Nephron progenitor cell (in vitro differentiated cells): ENCODE measurements at regions not wholly inside any gene's neighbourhood (a gene's known extent, or its start where the extent isn't known, plus 50 kb on each side); places are given as distances from the start of the nearest gene placed in this dataset.
"Not testable (repeated sequence)": the region's sequence is repeated elsewhere in the genome, so short reads cannot be mapped to it uniquely, and the experiment has no call there.

Experiments
- DNase-seq: peaks from one replicate; pipeline ENCODE4 v3.0.0; 2021
- H3K27ac Mint-ChIP-seq: 2 replicates; pipeline ENCODE4 v1.8.0; 2021; ENCODE audit warnings: mild to moderate bottlenecking, moderate library complexity, mixed read lengths
- H3K27me3 Mint-ChIP-seq: 2 replicates; pipeline ENCODE4 v1.8.0; 2021; ENCODE audit warnings: mild to moderate bottlenecking, low read depth, mixed read lengths; ENCODE audit not compliant: poor library complexity
- H3K36me3 Mint-ChIP-seq: 2 replicates; pipeline ENCODE4 v1.8.0; 2021; ENCODE audit warnings: low read depth, mixed read lengths
- H3K4me1 Mint-ChIP-seq: 2 replicates; pipeline ENCODE4 v1.8.0; 2021; ENCODE audit warnings: mixed read lengths
- H3K4me3 Mint-ChIP-seq: 2 replicates; pipeline ENCODE4 v1.8.0; 2021; ENCODE audit warnings: mild to moderate bottlenecking, moderate library complexity, mixed read lengths
- H3K9me3 Mint-ChIP-seq: 2 replicates; pipeline ENCODE4 v1.8.0; 2021; ENCODE audit warnings: mild to moderate bottlenecking, moderate library complexity, mixed read lengths
- TF ChIP-seq, protein P1 (sequence below): fragments of 200-600 bp; sonication (generic); IDR thresholded peaks from 2 replicates; pipeline ENCODE4 v1.5.0; 2021; ENCODE audit warnings: antibody characterized with exemption

DNA sequence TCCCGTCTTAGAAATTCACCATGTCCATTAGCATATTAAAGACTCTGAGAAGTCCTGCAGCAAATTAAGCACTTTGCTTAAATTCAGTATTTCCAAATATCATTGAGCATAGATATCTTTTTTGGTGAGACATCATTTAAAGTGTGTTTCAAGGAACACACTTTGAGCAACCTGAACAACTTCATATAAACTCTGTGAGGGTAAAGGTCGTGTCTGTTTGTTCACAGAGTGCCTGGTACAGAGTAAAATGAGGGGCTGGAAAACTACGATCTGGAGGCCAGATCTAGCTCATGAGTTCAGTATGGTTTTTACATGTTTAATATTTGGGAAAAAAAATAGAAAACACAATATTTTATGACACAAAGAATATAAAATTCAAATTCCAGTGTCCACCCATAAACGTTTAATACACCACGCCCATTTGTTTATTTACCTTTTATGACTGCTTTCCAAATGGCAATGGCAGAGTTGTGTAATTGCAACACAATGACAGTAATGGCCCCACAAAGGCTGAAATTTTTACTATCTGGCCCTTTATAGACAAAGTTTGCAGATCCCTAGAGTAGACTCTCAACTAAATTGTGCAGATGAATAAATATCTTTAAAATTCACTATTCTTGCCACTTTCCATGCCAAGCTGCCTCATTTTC is 67.4 kb downstream of the SNTN start:
- H3K27ac Mint-ChIP-seq = no peak overlapping the region
- H3K4me3 Mint-ChIP-seq = no peak overlapping the region
- peaks cover 7% of the 10 kb centered on the region for H3K27me3 Mint-ChIP-seq
- H3K4me1 Mint-ChIP-seq = no peaks in the 10 kb centered on the region
- TF ChIP-seq, protein P1, sequence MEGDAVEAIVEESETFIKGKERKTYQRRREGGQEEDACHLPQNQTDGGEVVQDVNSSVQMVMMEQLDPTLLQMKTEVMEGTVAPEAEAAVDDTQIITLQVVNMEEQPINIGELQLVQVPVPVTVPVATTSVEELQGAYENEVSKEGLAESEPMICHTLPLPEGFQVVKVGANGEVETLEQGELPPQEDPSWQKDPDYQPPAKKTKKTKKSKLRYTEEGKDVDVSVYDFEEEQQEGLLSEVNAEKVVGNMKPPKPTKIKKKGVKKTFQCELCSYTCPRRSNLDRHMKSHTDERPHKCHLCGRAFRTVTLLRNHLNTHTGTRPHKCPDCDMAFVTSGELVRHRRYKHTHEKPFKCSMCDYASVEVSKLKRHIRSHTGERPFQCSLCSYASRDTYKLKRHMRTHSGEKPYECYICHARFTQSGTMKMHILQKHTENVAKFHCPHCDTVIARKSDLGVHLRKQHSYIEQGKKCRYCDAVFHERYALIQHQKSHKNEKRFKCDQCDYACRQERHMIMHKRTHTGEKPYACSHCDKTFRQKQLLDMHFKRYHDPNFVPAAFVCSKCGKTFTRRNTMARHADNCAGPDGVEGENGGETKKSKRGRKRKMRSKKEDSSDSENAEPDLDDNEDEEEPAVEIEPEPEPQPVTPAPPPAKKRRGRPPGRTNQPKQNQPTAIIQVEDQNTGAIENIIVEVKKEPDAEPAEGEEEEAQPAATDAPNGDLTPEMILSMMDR = no peak
- no peak for DNase-seq
- no peaks in the 10 kb centered on the region for H3K36me3 Mint-ChIP-seq
- H3K9me3 Mint-ChIP-seq = peaks cover 17% of the 10 kb centered on the region

- H3K9me3 Mint-ChIP-seq = peaks cover 17% of the 10 kb centered on the region
- H3K36me3 Mint-ChIP-seq, H3K27me3 Mint-ChIP-seq, DNase-seq, H3K4me1 Mint-ChIP-seq, H3K27ac Mint-ChIP-seq, H3K4me3 Mint-ChIP-seq: not testable (repeated sequence)
Measured at GRCh38 chr3:63720951-63721350, 68.5 kb downstream of the SNTN start.

DNA sequence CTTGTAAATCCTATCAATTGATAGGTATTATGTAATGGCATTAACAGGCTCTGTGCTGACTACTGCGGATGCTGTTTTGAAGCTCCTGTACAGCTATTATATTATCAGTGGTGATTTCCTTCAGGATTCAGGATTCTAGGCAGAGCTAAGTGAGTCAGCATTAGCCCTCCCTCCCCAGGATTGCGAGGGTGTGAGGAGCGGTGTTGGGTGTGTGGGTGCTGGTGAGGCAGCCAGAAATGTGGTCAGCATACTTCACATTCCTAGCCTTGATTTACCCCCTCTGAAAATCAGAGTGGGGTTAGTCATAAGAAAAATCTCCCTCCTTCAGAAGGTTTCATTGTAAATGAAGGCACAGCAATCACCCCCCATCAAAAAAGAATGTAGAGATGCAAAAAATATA is 72.5 kb downstream of the SNTN start:
- H3K9me3 Mint-ChIP-seq = peaks cover 17% of the 10 kb centered on the region
- peaks cover 3% of the 10 kb centered on the region for H3K27me3 Mint-ChIP-seq
- no peak overlapping the region for H3K4me3 Mint-ChIP-seq
- no peaks in the 10 kb centered on the region for H3K36me3 Mint-ChIP-seq
- DNase-seq = no peak
- H3K27ac Mint-ChIP-seq = no peak overlapping the region
- no peaks in the 10 kb centered on the region for H3K4me1 Mint-ChIP-seq
- TF ChIP-seq, protein P1 = no peak

DNA sequence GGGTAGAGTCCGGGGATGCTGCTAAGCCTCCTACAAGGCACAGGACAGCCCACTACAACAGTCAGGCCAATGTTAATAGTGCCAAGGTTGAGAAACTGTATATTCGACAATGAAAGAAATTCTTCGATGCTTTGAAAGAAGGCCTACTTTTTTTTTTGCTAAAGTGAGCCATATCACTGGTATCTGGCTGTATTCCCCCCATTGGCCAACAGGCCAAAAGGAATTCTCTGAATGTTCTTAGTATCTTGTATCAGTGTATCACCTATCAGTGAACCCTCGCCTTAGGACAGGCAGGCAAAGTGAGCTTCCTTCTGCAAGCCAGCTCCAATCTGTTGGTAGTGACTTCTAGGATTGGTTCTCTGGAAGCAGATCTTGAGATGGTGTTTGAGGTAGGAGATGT is 74.2 kb downstream of the SNTN start:
- H3K36me3 Mint-ChIP-seq = no peaks in the 10 kb centered on the region
- TF ChIP-seq, protein P1 = no peak
- H3K27ac Mint-ChIP-seq = no peak overlapping the region
- no peaks in the 10 kb centered on the region for H3K4me1 Mint-ChIP-seq
- peaks cover 3% of the 10 kb centered on the region for H3K27me3 Mint-ChIP-seq
- peaks cover 17% of the 10 kb centered on the region for H3K9me3 Mint-ChIP-seq
- H3K4me3 Mint-ChIP-seq = no peak overlapping the region
- DNase-seq = no peak

DNA sequence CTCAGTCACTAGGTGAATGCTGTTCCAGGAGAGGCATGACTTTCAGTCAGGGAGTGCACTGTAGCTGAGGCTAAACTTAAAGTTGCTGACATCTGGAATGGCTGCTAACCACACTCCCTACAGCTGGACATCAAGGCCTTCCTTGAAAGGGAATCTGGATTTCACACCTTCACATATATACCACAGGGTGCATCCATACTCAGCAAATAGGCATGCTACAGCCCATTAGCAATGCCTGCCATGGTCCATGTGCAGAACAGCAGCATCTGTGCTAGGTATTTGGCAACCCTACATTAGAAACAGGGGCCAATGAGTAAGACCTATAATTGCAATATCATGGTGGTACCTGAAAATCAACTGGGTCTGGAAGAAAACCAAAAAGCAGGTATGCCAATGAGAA is 74.8 kb downstream of the SNTN start:
- H3K36me3 Mint-ChIP-seq = no peaks in the 10 kb centered on the region
- TF ChIP-seq, protein P1 = no peak
- peaks cover 3% of the 10 kb centered on the region for H3K27me3 Mint-ChIP-seq
- H3K4me1 Mint-ChIP-seq = no peaks in the 10 kb centered on the region
- no peak overlapping the region for H3K27ac Mint-ChIP-seq
- peaks cover 16% of the 10 kb centered on the region for H3K9me3 Mint-ChIP-seq
- DNase-seq = no peak
- no peak overlapping the region for H3K4me3 Mint-ChIP-seq

DNA sequence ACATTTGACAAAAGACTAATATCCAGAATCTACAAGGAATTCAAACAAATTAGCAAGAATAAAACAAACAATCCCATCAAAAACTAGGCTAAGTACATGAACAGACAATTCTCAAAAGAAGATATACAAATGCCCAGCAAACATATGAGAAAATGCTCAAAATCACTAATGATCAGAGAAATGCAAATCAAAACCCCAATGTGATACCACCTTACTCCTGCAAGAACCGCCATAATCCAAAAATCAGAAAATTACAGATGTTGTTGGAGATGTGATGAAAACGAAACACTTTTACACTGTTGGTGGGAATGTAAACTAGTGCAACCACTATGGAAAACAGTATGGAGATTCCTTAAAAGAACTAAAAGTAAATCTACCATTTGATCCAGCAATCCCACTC is 79.4 kb downstream of the SNTN start:
- Mint-ChIP-seq H3K4me3 (no peak overlapping the region), H3K27me3 (peaks cover 3% of the 10 kb centered on the region), H3K27ac (no peak overlapping the region), H3K9me3 (peaks cover 28% of the 10 kb centered on the region), H3K36me3 (peaks cover 8% of the 10 kb centered on the region), H3K4me1 (peaks cover 5% of the 10 kb centered on the region)
- no peak for DNase-seq
- TF ChIP-seq, protein P1 = no peak

GRCh38 chr3:63733278-63733677 is 80.8 kb downstream of the SNTN start:
- not testable (repeated sequence) for DNase-seq, H3K27ac Mint-ChIP-seq, H3K4me1 Mint-ChIP-seq, H3K27me3 Mint-ChIP-seq, H3K4me3 Mint-ChIP-seq, H3K36me3 Mint-ChIP-seq
- H3K9me3 Mint-ChIP-seq = peaks cover 28% of the 10 kb centered on the region

DNA sequence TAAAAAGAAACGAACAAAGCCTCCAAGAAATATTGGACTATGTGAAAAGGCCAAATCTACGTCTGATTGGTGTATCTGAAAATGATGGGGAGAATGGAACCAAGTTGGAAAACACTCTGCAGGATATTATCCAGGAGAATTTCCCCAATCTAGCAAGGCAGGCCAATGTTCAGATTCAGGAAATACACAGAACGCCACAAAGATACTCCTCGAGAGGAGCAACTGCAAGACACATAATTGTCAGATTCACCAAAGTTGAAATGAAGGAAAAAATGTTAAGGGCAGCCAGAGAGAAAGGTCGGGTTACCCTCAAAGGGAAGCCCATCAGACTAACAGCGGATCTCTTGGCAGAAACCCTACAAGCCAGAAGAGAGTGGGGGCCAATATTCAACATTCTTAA is 82.2 kb downstream of the SNTN start:
- not testable (repeated sequence) for H3K4me3 Mint-ChIP-seq, H3K36me3 Mint-ChIP-seq, DNase-seq, H3K4me1 Mint-ChIP-seq, H3K27ac Mint-ChIP-seq, H3K27me3 Mint-ChIP-seq
- H3K9me3 Mint-ChIP-seq = peaks cover 28% of the 10 kb centered on the region

DNA sequence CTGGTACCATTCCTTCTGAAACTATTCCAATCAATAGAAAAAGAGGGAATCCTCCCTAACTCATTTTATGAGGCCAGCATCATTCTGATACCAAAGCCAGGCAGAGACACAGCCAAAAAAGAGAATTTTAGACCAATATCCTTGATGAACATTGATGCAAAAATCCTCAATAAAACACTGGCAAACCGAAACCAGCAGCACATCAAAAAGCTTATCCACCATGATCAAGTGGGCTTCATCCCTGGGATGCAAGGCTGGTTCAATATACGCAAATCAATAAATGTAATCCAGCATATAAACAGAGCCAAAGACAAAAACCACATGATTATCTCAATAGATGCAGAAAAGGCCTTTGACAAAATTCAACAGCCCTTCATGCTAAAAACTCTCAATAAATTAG is 82.3 kb upstream of the C3orf49 start:
- not testable (repeated sequence) for H3K4me3 Mint-ChIP-seq, DNase-seq, H3K4me1 Mint-ChIP-seq, H3K27ac Mint-ChIP-seq, H3K36me3 Mint-ChIP-seq, H3K27me3 Mint-ChIP-seq
- H3K9me3 Mint-ChIP-seq = peaks cover 20% of the 10 kb centered on the region

- H3K27me3 Mint-ChIP-seq, H3K4me1 Mint-ChIP-seq, H3K36me3 Mint-ChIP-seq, H3K27ac Mint-ChIP-seq, H3K4me3 Mint-ChIP-seq, DNase-seq, H3K9me3 Mint-ChIP-seq: not testable (repeated sequence)
Measured at GRCh38 chr3:63738577-63738976, 80.5 kb upstream of the C3orf49 start.
